Effector memory CD8-positive, alpha-beta T cell (primary cell): ENCODE measurements at regions not wholly inside any gene's neighbourhood (a gene's known extent, or its start where the extent isn't known, plus 50 kb on each side); places are given as distances from the start of the nearest gene placed in this dataset.
"Not testable (repeated sequence)": the region's sequence is repeated elsewhere in the genome, so short reads cannot be mapped to it uniquely, and the experiment has no call there.

ENCODE experiments used
- ATAC-seq: fragments of 150-1000 bp; cut with Tn5 transposase; replicated peaks from 2 replicates; pipeline ENCODE4 v1.10.0; 2021; ENCODE audit warnings: mild to moderate bottlenecking, moderate library complexity
- DNase-seq, 3 experiments: peaks; one replicate each; pipeline ENCODE4 v3.0.0; 2021
- H3K27ac Mint-ChIP-seq, 2 donors: one replicate each; pipeline ENCODE4 v1.8.0; 2022; ENCODE audit warnings: mild to moderate bottlenecking in 2 of 2, mixed read lengths in 2 of 2, moderate library complexity in 2 of 2
- H3K27me3 Mint-ChIP-seq, 2 donors: one replicate each; pipeline ENCODE4 v1.8.0; 2022; ENCODE audit warnings: mixed read lengths in 2 of 2
- H3K36me3 Mint-ChIP-seq: one replicate; pipeline ENCODE4 v1.8.0; 2022; ENCODE audit warnings: mild to moderate bottlenecking, moderate library complexity, mixed read lengths; ENCODE audit not compliant: insufficient read depth
- H3K4me1 Mint-ChIP-seq, 2 donors: one replicate each; pipeline ENCODE4 v1.8.0; 2022; ENCODE audit warnings: low read depth in 2 of 2, mixed read lengths in 2 of 2
- H3K4me3 Mint-ChIP-seq, 2 donors: one replicate each; pipeline ENCODE4 v1.8.0; 2022; ENCODE audit warnings: mild to moderate bottlenecking in 2 of 2, mixed read lengths in 2 of 2, moderate library complexity in 2 of 2
- H3K9me3 Mint-ChIP-seq, 2 donors: one replicate each; pipeline ENCODE4 v1.8.0; 2022; ENCODE audit warnings: mixed read lengths in 2 of 2

- Mint-ChIP-seq H3K36me3 (no peaks in the 10 kb centered on the region), H3K4me3 (no peak overlapping the region), H3K4me1 (no peaks in the 10 kb centered on the region), H3K27me3 (no peaks in the 10 kb centered on the region), H3K27ac (no peak overlapping the region), H3K9me3 (peaks cover 11 to 16% of the 10 kb centered on the region in 2 donors)
- no peak for DNase-seq
- ATAC-seq, result no peak
Measured at GRCh38 chr6:81308577-81309279, 443.8 kb downstream of the TENT5A start.

DNA sequence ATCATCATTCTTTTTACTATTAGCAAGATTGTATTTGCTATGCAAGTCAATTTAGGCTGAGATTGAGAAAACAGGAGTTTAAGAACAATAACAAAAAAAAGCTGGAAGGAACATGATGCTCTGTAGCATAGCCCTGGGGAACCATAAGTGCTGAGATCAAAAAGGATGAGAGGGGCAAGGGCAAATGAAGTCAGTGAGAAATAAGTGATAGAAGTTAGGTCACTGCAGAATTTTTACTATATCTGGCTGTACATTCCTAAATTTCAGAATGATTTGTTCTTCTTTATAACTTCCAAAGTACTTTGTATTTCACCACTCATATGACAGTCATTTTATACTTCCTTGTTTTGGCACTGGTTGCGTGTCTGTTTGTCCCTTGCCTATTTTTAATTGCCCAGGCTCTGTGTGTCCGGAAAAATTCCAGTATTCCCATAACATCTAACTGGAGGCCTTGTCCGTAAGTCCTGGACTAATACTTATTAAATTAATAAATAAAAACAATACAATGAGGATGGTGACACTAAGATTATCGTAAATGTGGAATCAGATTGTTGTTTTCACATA, 444.7 kb downstream of the TENT5A start:
- no peak for ATAC-seq
- H3K4me1 Mint-ChIP-seq, result no peaks in the 10 kb centered on the region
- H3K36me3 Mint-ChIP-seq, result no peaks in the 10 kb centered on the region
- no peak overlapping the region for H3K4me3 Mint-ChIP-seq
- no peaks in the 10 kb centered on the region for H3K27me3 Mint-ChIP-seq
- H3K9me3 Mint-ChIP-seq, result peaks cover 3 to 6% of the 10 kb centered on the region in 2 donors
- no peak overlapping the region for H3K27ac Mint-ChIP-seq
- DNase-seq, result no peak

GRCh38 chr6:81304466-81304865, 448.0 kb downstream of the TENT5A start:
- no peaks in the 10 kb centered on the region for H3K27me3 Mint-ChIP-seq
- H3K36me3 Mint-ChIP-seq, result no peaks in the 10 kb centered on the region
- H3K27ac Mint-ChIP-seq, result no peak overlapping the region

DNA sequence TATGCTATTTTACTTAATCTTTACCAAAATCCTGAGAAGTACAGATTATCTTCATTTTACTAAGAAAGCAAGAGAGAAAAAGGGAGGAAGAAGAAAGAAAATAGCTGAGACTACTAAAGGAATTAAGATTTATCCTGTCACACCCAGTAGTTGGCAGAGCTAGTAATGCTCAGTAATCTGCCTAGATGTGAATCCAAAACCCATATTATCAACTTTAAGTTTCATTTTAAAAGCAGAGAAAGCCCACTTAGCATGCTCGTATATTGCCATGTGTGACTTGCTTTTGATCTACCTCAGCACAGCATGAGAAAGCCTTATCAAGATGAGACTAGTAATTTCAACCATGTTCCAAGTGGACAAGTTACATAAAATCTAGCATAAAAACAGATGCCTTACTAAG, 451.5 kb downstream of the TENT5A start:
- no peak overlapping the region for H3K27ac Mint-ChIP-seq
- DNase-seq (no peak), ATAC-seq (no peak)
- no peaks in the 10 kb centered on the region for H3K9me3 Mint-ChIP-seq
- no peaks in the 10 kb centered on the region for H3K36me3 Mint-ChIP-seq
- no peaks in the 10 kb centered on the region for H3K27me3 Mint-ChIP-seq
- no peaks in the 10 kb centered on the region for H3K4me1 Mint-ChIP-seq
- no peak overlapping the region for H3K4me3 Mint-ChIP-seq

More at GRCh38 chr6:81304466-81304865, 448.0 kb downstream of the TENT5A start:
- no peaks in the 10 kb centered on the region for H3K9me3 Mint-ChIP-seq
- DNase-seq, result no peak
- no peak for ATAC-seq
- H3K4me1 Mint-ChIP-seq, result no peaks in the 10 kb centered on the region
- no peak overlapping the region for H3K4me3 Mint-ChIP-seq

DNA sequence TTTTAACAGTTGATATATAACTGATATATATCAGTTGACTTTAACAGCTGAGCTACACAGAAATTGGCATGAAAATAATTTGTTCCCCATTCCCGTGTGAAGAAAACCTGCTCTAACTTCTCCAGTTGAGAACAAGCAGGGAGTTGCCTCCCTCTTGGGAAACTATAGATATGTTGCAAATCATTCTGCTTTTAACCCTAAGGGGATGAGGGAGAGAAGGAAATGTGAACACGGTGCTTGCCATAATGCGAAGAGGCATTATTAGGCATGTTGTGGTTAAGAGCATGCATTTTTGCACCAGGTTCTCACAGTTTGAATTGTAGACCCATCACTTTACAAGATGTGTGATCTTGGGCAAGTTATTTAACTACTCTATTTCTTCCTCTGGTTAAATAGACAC, 453.7 kb downstream of the TENT5A start:
- H3K27ac Mint-ChIP-seq, result no peak overlapping the region
- H3K36me3 Mint-ChIP-seq, result no peaks in the 10 kb centered on the region
- ATAC-seq, result no peak
- no peaks in the 10 kb centered on the region for H3K4me1 Mint-ChIP-seq
- H3K4me3 Mint-ChIP-seq, result no peak overlapping the region
- DNase-seq, result no peak
- H3K27me3 Mint-ChIP-seq, result no peaks in the 10 kb centered on the region
- peaks cover 0 to 4% of the 10 kb centered on the region in 2 donors for H3K9me3 Mint-ChIP-seq

DNA sequence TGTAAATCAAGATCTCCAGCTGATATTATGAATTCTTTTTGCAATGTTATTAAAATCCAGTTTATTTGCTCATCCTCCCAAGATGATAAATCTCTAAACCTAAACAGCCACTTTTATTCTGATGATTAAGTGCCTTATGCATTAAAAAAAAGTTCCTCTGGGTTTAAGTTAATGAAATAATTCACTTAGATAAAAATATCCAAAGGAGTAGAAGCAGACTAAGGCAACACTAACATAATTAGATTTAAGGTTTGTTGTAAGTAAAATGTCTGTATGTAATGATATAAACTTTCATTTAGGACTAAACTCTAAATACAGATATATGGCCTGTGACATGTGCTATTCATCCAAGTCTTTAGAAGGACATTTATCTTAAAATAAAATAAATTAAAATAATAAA, 457.2 kb downstream of the TENT5A start:
- DNase-seq, result no peak
- H3K4me3 Mint-ChIP-seq, result no peak overlapping the region
- no peaks in the 10 kb centered on the region for H3K36me3 Mint-ChIP-seq
- H3K27ac Mint-ChIP-seq, result no peak overlapping the region
- no peaks in the 10 kb centered on the region for H3K4me1 Mint-ChIP-seq
- no peaks in the 10 kb centered on the region for H3K27me3 Mint-ChIP-seq
- ATAC-seq, result no peak
- peaks cover 0 to 9% of the 10 kb centered on the region in 2 donors for H3K9me3 Mint-ChIP-seq

GRCh38 chr6:81293896-81294295, 458.6 kb downstream of the TENT5A start:
- Mint-ChIP-seq H3K4me1 (no peaks in the 10 kb centered on the region), H3K9me3 (peaks cover 0 to 10% of the 10 kb centered on the region in 2 donors), H3K27ac (no peak overlapping the region), H3K27me3 (no peaks in the 10 kb centered on the region), H3K36me3 (no peaks in the 10 kb centered on the region), H3K4me3 (no peak overlapping the region)
- DNase-seq (no peak), ATAC-seq (no peak)

DNA sequence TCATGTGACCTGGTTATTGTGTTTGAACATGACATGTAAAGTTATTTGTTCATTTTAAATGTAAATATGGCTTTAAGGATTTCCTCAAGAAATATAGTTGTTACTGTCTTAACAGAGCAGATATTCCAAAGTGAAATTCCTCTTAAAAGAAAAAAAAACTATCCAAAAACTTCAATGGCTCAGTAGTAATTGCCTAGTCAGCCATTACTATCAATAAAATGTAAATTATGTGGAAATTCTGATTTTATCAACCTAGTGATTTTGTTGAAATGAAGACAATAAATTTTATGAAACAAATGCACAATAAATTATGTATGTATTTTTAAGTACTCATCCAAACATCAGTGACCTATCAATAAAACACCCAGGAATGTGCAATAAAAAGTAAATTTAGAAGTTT, 463.3 kb downstream of the TENT5A start:
- H3K27me3 Mint-ChIP-seq, result no peaks in the 10 kb centered on the region
- H3K36me3 Mint-ChIP-seq, result no peaks in the 10 kb centered on the region
- ATAC-seq (no peak), DNase-seq (no peak)
- H3K27ac Mint-ChIP-seq, result no peak overlapping the region
- H3K9me3 Mint-ChIP-seq, result peaks cover 0 to 12% of the 10 kb centered on the region in 2 donors
- no peaks in the 10 kb centered on the region for H3K4me1 Mint-ChIP-seq
- H3K4me3 Mint-ChIP-seq, result no peak overlapping the region

DNA sequence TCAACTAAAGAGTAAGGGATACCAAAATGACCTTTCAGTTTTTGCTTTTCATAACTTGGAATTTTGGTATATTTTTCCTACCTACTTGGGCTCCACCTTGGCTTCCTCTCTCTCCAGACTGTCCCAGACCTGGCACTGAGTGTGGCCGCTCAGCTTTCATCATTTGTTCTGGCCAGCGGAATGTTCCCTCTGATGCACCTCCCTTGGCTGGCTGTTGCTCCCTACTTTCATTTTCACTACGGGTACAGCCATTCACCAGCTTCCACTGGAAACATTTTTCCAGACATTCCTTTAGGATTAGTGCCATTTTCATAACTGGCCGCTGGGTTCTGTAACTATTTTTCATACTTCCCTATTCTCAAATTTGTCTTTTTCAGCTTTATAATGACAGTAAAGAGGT, 487.4 kb downstream of the TENT5A start:
- H3K9me3 Mint-ChIP-seq, result peaks cover 5 to 6% of the 10 kb centered on the region in 2 donors
- no peak for DNase-seq
- no peak for ATAC-seq

DNA sequence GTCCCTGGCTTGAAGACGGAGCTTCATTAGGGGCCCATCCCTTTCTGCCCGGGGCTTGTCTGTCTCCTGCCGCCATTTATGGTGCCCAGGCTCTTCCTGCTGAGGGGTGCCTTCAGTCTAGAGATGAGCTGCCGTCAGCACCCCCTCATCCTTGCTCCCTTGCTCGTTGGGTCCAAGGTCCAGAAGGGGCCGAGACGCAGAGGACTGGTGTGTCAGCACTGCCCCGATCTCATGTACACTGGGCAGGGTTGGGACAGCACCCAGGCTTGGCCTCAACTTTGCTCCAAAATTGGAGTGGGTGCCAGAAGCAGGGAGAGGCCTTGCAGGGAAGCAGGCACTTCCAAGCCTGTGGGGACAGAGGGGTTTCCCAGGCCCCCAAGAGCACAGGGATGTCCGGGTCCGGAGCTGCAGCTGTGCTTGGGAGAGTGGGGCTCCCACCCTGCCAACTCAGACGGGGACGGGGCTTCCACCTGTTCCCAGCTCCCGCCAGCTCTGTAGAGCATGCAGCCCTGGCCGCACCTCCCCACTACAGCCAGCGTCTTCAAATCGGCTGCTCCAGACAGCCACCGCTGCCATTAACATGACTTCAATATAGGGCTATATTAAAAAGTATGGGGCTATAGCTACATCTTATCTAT, 488.8 kb downstream of the TENT5A start:
- no peak for ATAC-seq
- no peak overlapping the region for H3K4me3 Mint-ChIP-seq
- H3K4me1 Mint-ChIP-seq, result no peaks in the 10 kb centered on the region
- peaks cover 5 to 6% of the 10 kb centered on the region in 2 donors for H3K9me3 Mint-ChIP-seq
- no peaks in the 10 kb centered on the region for H3K27me3 Mint-ChIP-seq
- no peak for DNase-seq
- no peaks in the 10 kb centered on the region for H3K36me3 Mint-ChIP-seq
- H3K27ac Mint-ChIP-seq, result no peak overlapping the region

More for the DNA sequence above, 487.4 kb downstream of the TENT5A start:
- no peaks in the 10 kb centered on the region for H3K36me3 Mint-ChIP-seq
- no peak overlapping the region for H3K27ac Mint-ChIP-seq
- no peaks in the 10 kb centered on the region for H3K27me3 Mint-ChIP-seq
- no peaks in the 10 kb centered on the region for H3K4me1 Mint-ChIP-seq
- no peak overlapping the region for H3K4me3 Mint-ChIP-seq

GRCh38 chr6:81262656-81263055, 489.8 kb downstream of the TENT5A start:
- peaks cover 0 to 5% of the 10 kb centered on the region in 2 donors for H3K9me3 Mint-ChIP-seq
- H3K27ac Mint-ChIP-seq, result no peak overlapping the region
- ATAC-seq (no peak), DNase-seq (no peak)
- no peaks in the 10 kb centered on the region for H3K27me3 Mint-ChIP-seq
- no peaks in the 10 kb centered on the region for H3K36me3 Mint-ChIP-seq
- no peak overlapping the region for H3K4me3 Mint-ChIP-seq
- H3K4me1 Mint-ChIP-seq, result no peaks in the 10 kb centered on the region

DNA sequence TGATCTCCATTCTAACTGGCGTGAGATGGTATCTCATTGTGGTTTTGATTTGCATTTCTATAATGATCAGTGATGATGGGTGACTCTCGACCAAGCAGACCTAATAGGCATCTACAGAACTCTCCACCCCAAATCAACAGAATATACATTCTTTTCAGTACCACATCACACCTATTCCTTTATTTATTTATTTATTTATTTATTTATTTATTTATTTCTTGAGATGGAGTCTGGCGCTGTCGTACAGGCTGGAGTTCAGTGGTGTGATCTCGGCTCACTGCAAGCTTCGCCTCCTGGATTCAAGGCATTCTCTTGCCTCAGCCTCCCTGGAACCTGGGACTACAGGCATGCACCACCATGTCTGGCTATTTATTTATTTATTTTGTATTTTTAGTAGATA, 496.3 kb downstream of the TENT5A start:
- H3K27me3 Mint-ChIP-seq, H3K36me3 Mint-ChIP-seq, H3K4me1 Mint-ChIP-seq, H3K4me3 Mint-ChIP-seq, DNase-seq, H3K27ac Mint-ChIP-seq, ATAC-seq: not testable (repeated sequence)
- H3K9me3 Mint-ChIP-seq, result peaks cover 7 to 12% of the 10 kb centered on the region in 2 donors

DNA sequence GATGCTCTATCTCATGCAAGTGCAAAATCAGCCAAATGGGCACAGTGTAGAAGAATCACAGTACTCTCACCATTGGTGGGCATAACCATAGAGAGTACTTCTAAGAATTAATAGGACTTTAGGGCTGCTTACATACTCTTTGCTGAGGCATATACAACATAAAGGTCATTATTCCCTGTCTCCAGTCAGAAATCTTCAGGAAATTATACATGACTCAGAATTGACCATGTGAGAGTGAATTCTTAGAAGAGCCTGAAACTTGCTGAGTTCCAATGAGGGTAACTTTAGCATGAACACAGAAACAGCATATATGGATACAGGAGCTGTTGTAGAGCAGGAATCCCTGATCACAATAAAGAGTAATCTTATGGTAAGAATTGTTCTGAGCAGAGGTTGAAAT, 498.7 kb downstream of the TENT5A start:
- no peak for ATAC-seq
- no peaks in the 10 kb centered on the region for H3K36me3 Mint-ChIP-seq
- H3K9me3 Mint-ChIP-seq, result peaks cover 7 to 11% of the 10 kb centered on the region in 2 donors
- H3K27ac Mint-ChIP-seq, result no peak overlapping the region
- H3K4me3 Mint-ChIP-seq, result no peak overlapping the region
- DNase-seq, result no peak
- H3K27me3 Mint-ChIP-seq, result no peaks in the 10 kb centered on the region
- no peaks in the 10 kb centered on the region for H3K4me1 Mint-ChIP-seq

DNA sequence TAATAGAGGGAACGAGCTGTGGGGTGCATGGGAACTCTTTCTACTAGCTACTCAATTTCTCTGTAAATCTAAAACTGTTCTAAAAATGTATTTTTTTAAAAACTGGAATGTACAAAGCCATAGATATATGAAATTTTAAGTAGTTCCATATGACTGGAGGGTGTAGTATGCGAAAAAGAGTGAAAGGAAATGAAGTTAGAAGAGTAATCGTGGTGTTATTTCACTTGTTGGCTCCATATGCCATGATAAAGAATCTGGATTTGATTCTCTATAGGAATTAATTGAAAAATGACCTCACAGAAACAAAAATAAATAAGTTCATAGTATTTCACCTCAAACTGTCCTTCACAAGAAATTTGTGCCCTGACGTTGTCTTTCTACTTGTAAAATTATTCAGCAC, 500.2 kb downstream of the TENT5A start:
- H3K9me3 Mint-ChIP-seq, result peaks cover 7 to 11% of the 10 kb centered on the region in 2 donors
- H3K36me3 Mint-ChIP-seq, result no peaks in the 10 kb centered on the region
- ATAC-seq, result no peak

More for the DNA sequence above, 500.2 kb downstream of the TENT5A start:
- H3K4me3 Mint-ChIP-seq, result no peak overlapping the region
- no peaks in the 10 kb centered on the region for H3K27me3 Mint-ChIP-seq
- H3K27ac Mint-ChIP-seq, result no peak overlapping the region
- no peaks in the 10 kb centered on the region for H3K4me1 Mint-ChIP-seq
- DNase-seq, result no peak
